ENCODE measurements at regions not wholly inside any gene's neighbourhood (a gene's known extent, or its start where the extent isn't known, plus 50 kb on each side); places are given as distances from the start of the nearest gene placed in this dataset.

DNA sequence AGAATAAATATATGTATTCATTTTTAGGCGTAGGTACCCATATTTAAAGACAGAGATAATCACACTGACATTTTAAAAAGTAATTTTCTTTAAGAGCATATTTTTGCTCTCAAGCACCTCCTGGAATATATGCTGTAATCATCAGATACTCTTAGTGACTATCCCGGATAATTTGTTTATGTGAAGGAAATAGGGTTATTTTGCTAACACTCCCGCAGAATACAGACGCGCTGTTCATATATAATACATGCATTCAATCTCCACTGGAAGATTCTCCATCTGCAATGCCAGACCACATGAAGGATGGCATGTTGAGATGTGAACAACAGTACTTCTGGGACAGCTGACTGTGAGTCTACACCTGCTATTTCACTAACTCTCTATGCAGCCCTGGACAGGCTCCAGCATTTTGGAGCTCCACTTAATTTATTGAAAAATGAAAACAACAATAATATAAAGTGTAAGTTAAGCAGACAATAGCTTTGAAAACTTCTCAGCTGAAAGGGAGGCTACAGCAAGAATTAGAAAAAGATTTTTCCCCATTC is 430.6 kb downstream of the TMX3 start:
- TF ChIP-seq, protein P1, sequence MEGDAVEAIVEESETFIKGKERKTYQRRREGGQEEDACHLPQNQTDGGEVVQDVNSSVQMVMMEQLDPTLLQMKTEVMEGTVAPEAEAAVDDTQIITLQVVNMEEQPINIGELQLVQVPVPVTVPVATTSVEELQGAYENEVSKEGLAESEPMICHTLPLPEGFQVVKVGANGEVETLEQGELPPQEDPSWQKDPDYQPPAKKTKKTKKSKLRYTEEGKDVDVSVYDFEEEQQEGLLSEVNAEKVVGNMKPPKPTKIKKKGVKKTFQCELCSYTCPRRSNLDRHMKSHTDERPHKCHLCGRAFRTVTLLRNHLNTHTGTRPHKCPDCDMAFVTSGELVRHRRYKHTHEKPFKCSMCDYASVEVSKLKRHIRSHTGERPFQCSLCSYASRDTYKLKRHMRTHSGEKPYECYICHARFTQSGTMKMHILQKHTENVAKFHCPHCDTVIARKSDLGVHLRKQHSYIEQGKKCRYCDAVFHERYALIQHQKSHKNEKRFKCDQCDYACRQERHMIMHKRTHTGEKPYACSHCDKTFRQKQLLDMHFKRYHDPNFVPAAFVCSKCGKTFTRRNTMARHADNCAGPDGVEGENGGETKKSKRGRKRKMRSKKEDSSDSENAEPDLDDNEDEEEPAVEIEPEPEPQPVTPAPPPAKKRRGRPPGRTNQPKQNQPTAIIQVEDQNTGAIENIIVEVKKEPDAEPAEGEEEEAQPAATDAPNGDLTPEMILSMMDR (IDR thresholded peaks at IDR 0.05) = no peak
- no peak for TF ChIP-seq EZH2 (IDR thresholded peaks at IDR 0.05)
